ENCODE measurements at regions not wholly inside any gene's neighbourhood (a gene's known extent, or its start where the extent isn't known, plus 50 kb on each side); places are given as distances from the start of the nearest gene placed in this dataset.

DNA sequence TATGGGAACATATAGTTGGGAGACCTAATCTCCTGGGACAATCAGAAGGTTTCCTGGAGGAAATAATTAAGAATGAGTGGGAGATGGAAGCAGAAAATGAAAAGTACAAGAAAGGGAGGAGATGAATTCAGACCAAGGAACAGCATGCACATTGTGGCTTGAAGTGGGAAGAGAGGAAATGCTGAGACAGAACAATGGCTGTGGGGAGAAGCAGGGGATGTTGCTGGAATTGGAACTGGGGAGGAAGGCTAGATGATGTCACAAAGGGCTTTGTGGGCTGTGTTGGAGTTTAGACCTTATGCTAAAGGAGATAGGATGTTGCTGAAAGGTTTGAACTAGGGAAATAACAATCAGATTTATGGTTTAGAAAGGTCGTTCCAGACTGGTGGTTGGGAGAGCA, 119.5 kb upstream of the DIPK2B start:
- WGBS (ENCODE audit: insufficient coverage, low coverage, missing lambda C conversion rate), result 0% methylated on average over 1 of the region's 1 CpG
- H4K20me1 ChIP-seq (replicated peaks; ENCODE audit: control insufficient read depth, insufficient read depth, low read length), result no peaks in the 10 kb centered on the region
- no peaks in the 10 kb centered on the region for H3K9me3 ChIP-seq (replicated peaks; ENCODE audit: control insufficient read depth, insufficient read depth, low read depth, low read length)
- no TSS peak for BruUV-seq (replicated peaks)
- no peak overlapping the region for H2AFZ ChIP-seq (ENCODE audit: low read depth, low read length)
- in situ Hi-C loops (cut with MboI) (no loop called here), intact Hi-C loops (cut with micrococcal nuclease) (no loop called here)
- no peaks in the 10 kb centered on the region for H3K36me3 ChIP-seq (ENCODE audit: control insufficient read depth, insufficient read depth, low read length)
- no peaks in the 10 kb centered on the region for H3K4me1 ChIP-seq (replicated peaks in 1 of 2; ENCODE audit: control insufficient read depth in 2 of 2, insufficient read depth in 2 of 2, low read length in 2 of 2)
- H3K27me3 ChIP-seq (ENCODE audit: control insufficient read depth in 2 of 2, insufficient read depth in 2 of 2, low read length in 2 of 2), result no peaks in the 10 kb centered on the region
- H3K4me3 ChIP-seq, result no peak overlapping the region
- no peak overlapping the region for H3K27ac ChIP-seq (ENCODE audit: extremely low read depth, low read depth, low read length)
- ChIA-PET POLR2A (no interaction called here), CTCF (ENCODE audit: low intra/inter-chr PET ratio) (no interaction called here)
- H3K4me2 ChIP-seq (ENCODE audit: insufficient read depth, low read length), result no peak overlapping the region
- H3K79me2 ChIP-seq (ENCODE audit: control insufficient read depth, insufficient read depth, low read length), result no peaks in the 10 kb centered on the region
- no peak for ATAC-seq
- no peak overlapping the region for H3K9ac ChIP-seq (ENCODE audit: insufficient read depth in 1 of 2, low read depth in 2 of 2, low read length in 2 of 2)
- H3K9me1 ChIP-seq (ENCODE audit: control insufficient read depth, insufficient read depth, low read length), result no peaks in the 10 kb centered on the region
- no peak for DNase-seq (ENCODE audit: extremely low read depth in 1 of 4, low spot score in 3 of 4)
- FAIRE-seq, result no peak
- no peak for TF ChIP-seq CAMTA2 (CRISPR knock-in tag; conservative IDR thresholded peaks at IDR 0.05)
- no peak for TF ChIP-seq ZFPM2 (CRISPR knock-in tag; IDR thresholded peaks at IDR 0.05)
- no peak for TF ChIP-seq PTTG1 (tag; IDR thresholded peaks at IDR 0.05; ENCODE audit: low read depth)
- no peak for TF ChIP-seq VEZF1 (CRISPR knock-in tag; IDR thresholded peaks at IDR 0.05)
- no peak for TF ChIP-seq RHOXF2B (CRISPR knock-in tag; conservative IDR thresholded peaks at IDR 0.05)
- no peak for TF ChIP-seq MBD2 (IDR thresholded peaks at IDR 0.05; ENCODE audit: borderline replicate concordance, low read depth)
- TF ChIP-seq SRSF3 (IDR thresholded peaks at IDR 0.05; ENCODE audit: insufficient read depth, low read length), result no peak
- TF ChIP-seq NKRF (IDR thresholded peaks at IDR 0.05; ENCODE audit: borderline replicate concordance), result no peak
- TF ChIP-seq ZNF140 (CRISPR knock-in tag; IDR thresholded peaks at IDR 0.05), result no peak
- TF ChIP-seq, protein P1, sequence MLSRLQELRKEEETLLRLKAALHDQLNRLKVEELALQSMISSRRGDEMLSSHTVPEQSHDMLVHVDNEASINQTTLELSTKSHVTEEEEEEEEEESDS (CRISPR knock-in tag; IDR thresholded peaks at IDR 0.05), result no peak
- no peak for TF ChIP-seq LCOR (CRISPR knock-in tag; IDR thresholded peaks at IDR 0.05)
- TF ChIP-seq BDP1 (IDR thresholded peaks at IDR 0.05; ENCODE audit: insufficient read depth, insufficient read length), result no peak
- TF ChIP-seq, protein P2, sequence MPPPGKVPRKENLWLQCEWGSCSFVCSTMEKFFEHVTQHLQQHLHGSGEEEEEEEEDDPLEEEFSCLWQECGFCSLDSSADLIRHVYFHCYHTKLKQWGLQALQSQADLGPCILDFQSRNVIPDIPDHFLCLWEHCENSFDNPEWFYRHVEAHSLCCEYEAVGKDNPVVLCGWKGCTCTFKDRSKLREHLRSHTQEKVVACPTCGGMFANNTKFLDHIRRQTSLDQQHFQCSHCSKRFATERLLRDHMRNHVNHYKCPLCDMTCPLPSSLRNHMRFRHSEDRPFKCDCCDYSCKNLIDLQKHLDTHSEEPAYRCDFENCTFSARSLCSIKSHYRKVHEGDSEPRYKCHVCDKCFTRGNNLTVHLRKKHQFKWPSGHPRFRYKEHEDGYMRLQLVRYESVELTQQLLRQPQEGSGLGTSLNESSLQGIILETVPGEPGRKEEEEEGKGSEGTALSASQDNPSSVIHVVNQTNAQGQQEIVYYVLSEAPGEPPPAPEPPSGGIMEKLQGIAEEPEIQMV (tag; conservative IDR thresholded peaks at IDR 0.05; ENCODE audit: low read depth), result no peak
- no peak for TF ChIP-seq FOXP4 (CRISPR knock-in tag; IDR thresholded peaks at IDR 0.05; ENCODE audit: borderline replicate concordance)
- no peak for TF ChIP-seq FOS (IDR thresholded peaks at IDR 0.05; ENCODE audit: extremely low read depth, insufficient read length)
